ENCODE measurements at regions not wholly inside any gene's neighbourhood (a gene's known extent, or its start where the extent isn't known, plus 50 kb on each side); places are given as distances from the start of the nearest gene placed in this dataset.
"Not testable (repeated sequence)": the region's sequence is repeated elsewhere in the genome, so short reads cannot be mapped to it uniquely, and the experiment has no call there.

- DNase-seq (ENCODE audit: low read depth), result no peak
These were observed 175.6 kb downstream of the POLR1F start for GRCh38 chr7:19533266-19533665.

- no peak for DNase-seq (ENCODE audit: low read depth)
These were observed 178.0 kb downstream of the POLR1F start for GRCh38 chr7:19530852-19531251.

- DNase-seq (ENCODE audit: low read depth), result no peak
These were observed 178.6 kb downstream of the POLR1F start for GRCh38 chr7:19530261-19530660.

- DNase-seq (ENCODE audit: low read depth), result no peak
These were observed 182.2 kb downstream of the POLR1F start for GRCh38 chr7:19526639-19527038.

GRCh38 chr7:19522486-19522885, 186.4 kb downstream of the POLR1F start:
- DNase-seq (ENCODE audit: low read depth), result peak; percentile 7

GRCh38 chr7:19520392-19520791, 188.4 kb downstream of the POLR1F start:
- no peak for DNase-seq (ENCODE audit: low read depth)

GRCh38 chr7:19519443-19520021, 189.3 kb downstream of the POLR1F start:
- DNase-seq (ENCODE audit: low read depth), result no peak

GRCh38 chr7:19517546-19517945, 191.3 kb downstream of the POLR1F start:
- DNase-seq (ENCODE audit: low read depth), result not testable (repeated sequence)

GRCh38 chr7:19508821-19509220, 200.0 kb downstream of the POLR1F start:
- no peak for DNase-seq (ENCODE audit: low read depth)

GRCh38 chr7:19508124-19508523, 200.7 kb downstream of the POLR1F start:
- DNase-seq (ENCODE audit: low read depth), result no peak

- peak; percentile 54 for DNase-seq (ENCODE audit: low read depth)
These were observed 216.9 kb downstream of the POLR1F start for GRCh38 chr7:19491821-19492452.

GRCh38 chr7:19491371-19491770, 217.5 kb downstream of the POLR1F start:
- DNase-seq (ENCODE audit: low read depth), result peak; percentile 0

GRCh38 chr7:19489162-19489820, 219.5 kb downstream of the POLR1F start:
- DNase-seq (ENCODE audit: low read depth), result no peak

GRCh38 chr7:19488056-19488455, 220.8 kb downstream of the POLR1F start:
- DNase-seq (ENCODE audit: low read depth), result no peak

- DNase-seq (ENCODE audit: low read depth), result no peak
These were observed 226.2 kb downstream of the POLR1F start for GRCh38 chr7:19482628-19483027.

GRCh38 chr7:19480383-19480782, 228.5 kb downstream of the POLR1F start:
- no peak for DNase-seq (ENCODE audit: low read depth)

GRCh38 chr7:19470031-19470430, 238.8 kb downstream of the POLR1F start:
- no peak for DNase-seq (ENCODE audit: low read depth)

GRCh38 chr7:19465861-19466260, 243.0 kb downstream of the POLR1F start:
- DNase-seq (ENCODE audit: low read depth), result no peak

GRCh38 chr7:19464751-19465150, 244.1 kb downstream of the POLR1F start:
- no peak for DNase-seq (ENCODE audit: low read depth)

GRCh38 chr7:19464241-19464640, 244.6 kb downstream of the POLR1F start:
- DNase-seq (ENCODE audit: low read depth), result no peak

- DNase-seq (ENCODE audit: low read depth), result no peak
These were observed 245.3 kb downstream of the POLR1F start for GRCh38 chr7:19463581-19463980.

GRCh38 chr7:19455623-19456022, 253.2 kb downstream of the POLR1F start:
- no peak for DNase-seq (ENCODE audit: low read depth)

- DNase-seq (ENCODE audit: low read depth), result no peak
These were observed 260.7 kb downstream of the POLR1F start for GRCh38 chr7:19448091-19448490.
